HFFc6 (cell line): ENCODE measurements at regions not wholly inside any gene's neighbourhood (a gene's known extent, or its start where the extent isn't known, plus 50 kb on each side); places are given as distances from the start of the nearest gene placed in this dataset.
"Not testable (repeated sequence)": the region's sequence is repeated elsewhere in the genome, so short reads cannot be mapped to it uniquely, and the experiment has no call there.

Experiments
- DNase-seq: peaks from one replicate; pipeline ENCODE4 v3.0.0-alpha.2; 2018
- H3K27ac Mint-ChIP-seq: 2 replicates; pipeline ENCODE4 v1.8.0; 2020; ENCODE audit warnings: mild to moderate bottlenecking, mixed read lengths
- H3K27me3 Mint-ChIP-seq: 2 replicates; pipeline ENCODE4 v1.8.0; 2021; ENCODE audit warnings: mild to moderate bottlenecking, moderate library complexity, mixed read lengths; ENCODE audit not compliant: insufficient read depth
- H3K36me3 Mint-ChIP-seq: 2 replicates; pipeline ENCODE4 v1.8.0; 2021; ENCODE audit warnings: low read depth, mixed read lengths
- H3K4me1 Mint-ChIP-seq: 2 replicates; pipeline ENCODE4 v1.8.0; 2020; ENCODE audit warnings: low read depth, mixed read lengths
- H3K4me3 Mint-ChIP-seq: 2 replicates; pipeline ENCODE4 v1.8.0; 2020; ENCODE audit warnings: mild to moderate bottlenecking, moderate library complexity, mixed read lengths
- H3K9me3 Mint-ChIP-seq: 2 replicates; pipeline ENCODE4 v1.8.0; 2020; ENCODE audit warnings: mild to moderate bottlenecking, mixed read lengths
- TF ChIP-seq, protein P1 (sequence below): fragments of 200-600 bp; sonication (generic); IDR thresholded peaks from 2 replicates; pipeline ENCODE4 v1.5.0; 2021; ENCODE audit warnings: antibody characterized with exemption, mild to moderate bottlenecking

DNA sequence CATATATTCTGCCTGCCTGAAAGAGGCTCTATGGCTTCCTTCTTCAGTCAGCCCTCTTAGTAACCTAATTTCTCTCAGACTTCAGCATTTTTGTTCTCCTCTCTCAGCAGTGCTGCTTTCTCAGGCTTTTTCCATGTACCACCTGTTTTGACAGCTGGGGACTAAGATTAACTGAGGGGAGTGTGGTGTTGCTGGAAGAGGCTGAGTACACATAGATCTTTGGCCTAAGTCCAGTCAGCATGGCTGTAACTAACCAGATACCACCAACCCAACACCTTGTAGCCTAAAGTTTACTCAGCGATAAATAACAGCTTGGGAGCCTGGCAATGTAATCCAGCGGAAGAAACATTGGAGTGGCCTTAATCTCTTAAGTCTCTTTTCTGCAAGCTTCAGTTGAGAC is 85.5 kb downstream of the RTL3 start:
- H3K36me3 Mint-ChIP-seq: no peaks in the 10 kb centered on the region
- H3K27me3 Mint-ChIP-seq: peaks cover 2% of the 10 kb centered on the region; the same call in 1 of the 2 replicates
- no peaks in the 10 kb centered on the region for H3K9me3 Mint-ChIP-seq
- H3K27ac Mint-ChIP-seq: no peak overlapping the region
- H3K4me1 Mint-ChIP-seq: no peaks in the 10 kb centered on the region
- DNase-seq: no peak
- TF ChIP-seq, protein P1, sequence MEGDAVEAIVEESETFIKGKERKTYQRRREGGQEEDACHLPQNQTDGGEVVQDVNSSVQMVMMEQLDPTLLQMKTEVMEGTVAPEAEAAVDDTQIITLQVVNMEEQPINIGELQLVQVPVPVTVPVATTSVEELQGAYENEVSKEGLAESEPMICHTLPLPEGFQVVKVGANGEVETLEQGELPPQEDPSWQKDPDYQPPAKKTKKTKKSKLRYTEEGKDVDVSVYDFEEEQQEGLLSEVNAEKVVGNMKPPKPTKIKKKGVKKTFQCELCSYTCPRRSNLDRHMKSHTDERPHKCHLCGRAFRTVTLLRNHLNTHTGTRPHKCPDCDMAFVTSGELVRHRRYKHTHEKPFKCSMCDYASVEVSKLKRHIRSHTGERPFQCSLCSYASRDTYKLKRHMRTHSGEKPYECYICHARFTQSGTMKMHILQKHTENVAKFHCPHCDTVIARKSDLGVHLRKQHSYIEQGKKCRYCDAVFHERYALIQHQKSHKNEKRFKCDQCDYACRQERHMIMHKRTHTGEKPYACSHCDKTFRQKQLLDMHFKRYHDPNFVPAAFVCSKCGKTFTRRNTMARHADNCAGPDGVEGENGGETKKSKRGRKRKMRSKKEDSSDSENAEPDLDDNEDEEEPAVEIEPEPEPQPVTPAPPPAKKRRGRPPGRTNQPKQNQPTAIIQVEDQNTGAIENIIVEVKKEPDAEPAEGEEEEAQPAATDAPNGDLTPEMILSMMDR: no peak
- no peak overlapping the region for H3K4me3 Mint-ChIP-seq

DNA sequence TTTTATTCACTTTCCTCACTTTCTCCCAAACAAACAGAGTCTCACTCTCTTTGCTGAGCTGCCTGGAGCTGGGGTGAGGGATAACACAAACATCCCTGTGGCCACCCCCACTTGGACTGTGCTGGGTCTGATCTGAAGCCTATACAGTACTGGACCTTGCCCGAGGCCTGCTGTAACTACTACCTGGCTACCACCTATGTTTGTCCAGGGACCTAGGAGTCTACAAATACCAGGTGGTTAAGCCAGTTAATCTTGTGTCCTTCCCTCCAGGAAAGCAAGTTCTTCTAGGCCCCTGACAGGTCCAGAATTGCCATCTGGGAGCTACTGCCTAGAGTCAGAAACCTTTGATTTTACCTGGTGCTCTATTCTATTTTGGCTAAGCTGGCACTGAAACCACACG is 87.3 kb downstream of the RTL3 start:
- TF ChIP-seq, protein P1: no peak
- no peak overlapping the region for H3K27ac Mint-ChIP-seq
- no peaks in the 10 kb centered on the region for H3K36me3 Mint-ChIP-seq
- no peaks in the 10 kb centered on the region for H3K9me3 Mint-ChIP-seq
- no peaks in the 10 kb centered on the region for H3K4me1 Mint-ChIP-seq
- H3K27me3 Mint-ChIP-seq: peaks cover 2% of the 10 kb centered on the region; the same call in 1 of the 2 replicates
- H3K4me3 Mint-ChIP-seq: no peak overlapping the region
- DNase-seq: no peak

DNA sequence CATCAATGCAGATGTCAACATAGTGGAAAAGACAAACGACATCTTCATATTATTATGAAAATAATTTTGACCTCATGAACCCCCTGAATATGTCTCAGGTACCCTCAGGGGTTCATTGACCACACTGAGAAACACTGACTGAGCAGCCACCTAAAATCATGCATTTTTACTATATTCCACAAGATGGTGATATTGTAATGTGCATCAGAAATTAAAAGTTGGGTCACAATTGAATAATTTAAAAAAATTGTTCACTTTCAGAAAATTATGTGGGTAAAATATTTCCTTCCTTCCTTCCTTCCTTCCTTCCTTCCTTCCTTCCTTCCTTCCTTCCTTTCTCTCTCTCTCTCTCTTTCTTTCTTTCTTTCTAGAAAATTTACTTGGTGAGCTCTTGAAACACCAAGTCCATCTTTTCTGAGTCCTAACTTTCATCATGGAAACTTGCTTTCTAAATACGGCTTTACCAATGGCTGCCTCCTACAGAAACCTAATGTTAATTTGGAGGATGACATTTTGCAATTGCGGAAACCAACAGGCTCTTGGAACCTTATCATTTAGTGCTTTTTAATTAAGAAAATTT is 103.6 kb downstream of the RTL3 start:
- no peak overlapping the region for H3K27ac Mint-ChIP-seq
- DNase-seq: no peak
- H3K4me3 Mint-ChIP-seq: no peak overlapping the region
- H3K27me3 Mint-ChIP-seq: no peaks in the 10 kb centered on the region; the same call in 1 of the 2 replicates
- no peaks in the 10 kb centered on the region for H3K4me1 Mint-ChIP-seq
- no peaks in the 10 kb centered on the region for H3K9me3 Mint-ChIP-seq
- TF ChIP-seq, protein P1: peak; percentile 68
- H3K36me3 Mint-ChIP-seq: no peaks in the 10 kb centered on the region

DNA sequence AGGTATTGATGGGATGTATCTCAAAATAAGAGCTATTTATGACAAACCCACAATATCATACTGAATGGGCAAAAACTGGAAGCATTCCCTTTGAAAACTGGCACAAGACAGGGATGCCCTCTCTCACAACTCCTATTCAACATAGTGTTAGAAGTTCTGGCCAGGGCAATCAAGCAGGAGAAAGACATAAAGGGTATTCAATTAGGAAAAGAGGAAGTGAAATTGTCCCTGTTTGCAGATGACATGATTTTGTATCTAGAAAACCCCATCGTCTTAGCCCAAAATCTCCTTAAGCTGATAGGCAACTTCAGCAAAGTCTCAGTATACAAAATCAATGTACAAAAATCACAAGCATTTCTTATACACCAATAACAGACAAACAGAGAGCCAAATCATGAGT is 106.5 kb downstream of the RTL3 start:
- not testable (repeated sequence) for H3K27me3 Mint-ChIP-seq, H3K36me3 Mint-ChIP-seq, H3K27ac Mint-ChIP-seq, H3K4me3 Mint-ChIP-seq, DNase-seq, H3K9me3 Mint-ChIP-seq
- peaks cover 11% of the 10 kb centered on the region for H3K4me1 Mint-ChIP-seq

DNA sequence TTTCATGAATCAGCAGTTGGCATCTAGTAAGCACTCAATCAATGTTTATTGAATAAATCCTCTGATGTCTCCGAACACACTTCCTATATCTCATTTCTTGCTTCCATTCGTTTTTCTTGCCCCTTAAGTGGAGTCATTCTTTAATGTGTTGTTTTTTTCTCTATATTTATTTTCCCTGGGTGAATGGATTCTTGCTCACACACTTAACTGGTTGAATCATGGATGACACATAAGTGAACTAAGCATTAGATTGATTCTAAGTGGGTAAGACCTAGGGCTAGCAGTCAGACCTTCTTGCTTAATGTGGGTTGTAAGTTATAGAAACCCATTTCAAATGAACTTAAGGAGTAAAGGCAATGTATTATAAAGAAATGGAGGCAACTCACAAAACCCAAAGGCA is 111.1 kb downstream of the RTL3 start:
- Mint-ChIP-seq H3K4me1 (peaks cover 14% of the 10 kb centered on the region), H3K27ac (no peak overlapping the region), H3K9me3 (no peaks in the 10 kb centered on the region; the same call in 1 of the 2 replicates), H3K4me3 (no peak overlapping the region), H3K27me3 (no peaks in the 10 kb centered on the region; the same call in 1 of the 2 replicates), H3K36me3 (no peaks in the 10 kb centered on the region)
- peak; percentile 4 for DNase-seq
- TF ChIP-seq, protein P1: no peak

DNA sequence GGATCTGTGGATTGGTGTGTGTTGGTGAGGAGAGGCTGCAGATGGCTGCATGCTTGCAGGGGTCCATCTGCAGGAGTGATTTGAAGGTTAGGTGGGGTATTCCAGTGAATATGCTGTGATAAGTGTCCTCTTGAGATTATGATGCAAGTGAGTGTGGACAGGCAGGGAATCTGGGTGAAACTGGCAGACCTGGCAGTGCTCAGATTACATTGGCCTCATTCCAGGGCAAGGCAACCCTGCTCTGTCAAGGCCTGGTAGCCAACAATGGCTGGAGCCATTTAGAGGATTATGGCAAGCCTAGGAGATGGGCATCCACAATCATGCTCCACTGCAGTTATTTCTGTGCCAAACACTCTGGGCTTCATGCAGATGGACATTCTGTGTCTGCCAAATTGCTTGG is 113.9 kb downstream of the RTL3 start:
- no peaks in the 10 kb centered on the region for H3K36me3 Mint-ChIP-seq
- no peak overlapping the region for H3K27ac Mint-ChIP-seq
- peaks cover 14% of the 10 kb centered on the region for H3K4me1 Mint-ChIP-seq
- H3K9me3 Mint-ChIP-seq: peaks cover 5% of the 10 kb centered on the region; the same call in 1 of the 2 replicates
- no peaks in the 10 kb centered on the region; the same call in 1 of the 2 replicates for H3K27me3 Mint-ChIP-seq
- TF ChIP-seq, protein P1: no peak
- H3K4me3 Mint-ChIP-seq: no peak overlapping the region
- no peak for DNase-seq
